ENCODE measurements at regions not wholly inside any gene's neighbourhood (a gene's known extent, or its start where the extent isn't known, plus 50 kb on each side); places are given as distances from the start of the nearest gene placed in this dataset.

DNA sequence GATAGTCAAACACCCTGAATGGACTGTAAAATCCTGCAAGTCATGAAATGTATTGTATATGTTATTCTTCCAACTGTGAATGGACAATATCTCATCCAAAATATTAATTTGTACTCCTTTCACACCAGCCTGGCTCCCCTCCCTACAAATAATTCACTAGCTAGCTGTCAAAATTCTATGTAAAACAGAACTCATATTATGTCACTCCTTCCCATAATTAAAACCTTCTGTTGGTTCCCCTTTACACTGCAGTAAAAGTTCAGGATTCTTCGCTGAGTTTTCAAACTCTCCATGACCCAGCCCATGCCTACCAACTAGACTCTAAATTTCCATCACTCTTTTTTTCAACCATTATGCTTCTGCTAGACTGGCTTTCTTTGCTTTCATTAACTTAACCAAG, 857.1 kb downstream of the TAF11L14 start:
- no peak overlapping the region for H3K4me3 ChIP-seq (ENCODE audit: low read depth in 2 of 2, low read length in 2 of 2)
- no peak for TF ChIP-seq POLR2AphosphoS5 (IDR thresholded peaks at IDR 0.05; ENCODE audit: low read depth, low read length)
- no peak for TF ChIP-seq TCF7L2 (IDR thresholded peaks at IDR 0.05; ENCODE audit: low read depth, low read length)
- TF ChIP-seq CTCF (IDR thresholded peaks at IDR 0.05) = no peak
- no peak for TF ChIP-seq SIN3A (IDR thresholded peaks at IDR 0.05; ENCODE audit: borderline replicate concordance, insufficient read depth, low read depth, low read length)
- TF ChIP-seq REST (IDR thresholded peaks at IDR 0.05; ENCODE audit: insufficient read depth in 1 of 2, low read depth in 2 of 2, low read length in 1 of 2) = no peak
- no TSS peak for BruUV-seq (replicated peaks)
- H3K27me3 ChIP-seq (ENCODE audit: control insufficient read depth, insufficient read depth, low read length) = no peaks in the 10 kb centered on the region
- DNase-seq (ENCODE audit: low read depth, low spot score) = no peak
- H3K9me3 ChIP-seq (ENCODE audit: control insufficient read depth, insufficient read depth, low read depth, low read length) = peaks cover 6% of the 10 kb centered on the region; the same call in 1 of the 2 replicates
- H3K27ac ChIP-seq (ENCODE audit: low read length) = no peak overlapping the region
- H3K36me3 ChIP-seq (ENCODE audit: control insufficient read depth, insufficient read depth, low read length) = no peaks in the 10 kb centered on the region
- POLR2A ChIA-PET = no interaction called here
- H3K4me1 ChIP-seq (ENCODE audit: control insufficient read depth, insufficient read depth, low read length) = peaks cover 5% of the 10 kb centered on the region; the same call in 1 of the 2 replicates
- intact Hi-C loops (cut with micrococcal nuclease; ENCODE audit: unreplicated experiment) = no loop called here
- ATAC-seq = no peak
- in situ Hi-C loops (cut with HindIII; ENCODE audit: low pct_unique_long_range_greater_than_20kb, low sequenced_read_pairs) = no loop called here
- CTCF ChIA-PET = no interaction called here

DNA sequence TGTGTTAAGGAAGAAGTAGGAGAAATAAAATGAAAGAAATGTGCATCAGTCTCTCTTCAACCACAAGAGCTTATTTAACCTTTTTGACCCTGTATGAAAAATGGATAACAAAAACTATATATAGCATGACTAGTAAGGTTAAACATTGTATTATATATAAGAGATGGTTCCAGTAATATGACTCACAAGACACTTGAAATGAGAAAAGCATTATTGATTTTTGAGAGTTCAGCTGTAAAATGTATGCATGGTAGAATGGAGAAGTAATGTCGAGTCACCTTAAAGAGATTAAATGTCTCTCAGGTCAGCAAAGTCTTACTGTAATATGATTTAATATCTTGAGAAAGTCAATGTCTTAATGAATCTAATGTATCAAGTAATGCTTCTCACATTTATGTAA, 860.9 kb downstream of the TAF11L14 start:
- Histone ChIP-seq H3K27ac (ENCODE audit: low read length) (no peak overlapping the region), H3K9me3 (ENCODE audit: control insufficient read depth, insufficient read depth, low read depth, low read length) (peaks cover 18% of the 10 kb centered on the region; the same call in 1 of the 2 replicates), H3K4me1 (ENCODE audit: control insufficient read depth, insufficient read depth, low read length) (no peaks in the 10 kb centered on the region), H3K36me3 (ENCODE audit: control insufficient read depth, insufficient read depth, low read length) (no peaks in the 10 kb centered on the region), H3K27me3 (ENCODE audit: control insufficient read depth, insufficient read depth, low read length) (no peaks in the 10 kb centered on the region), H3K4me3 (ENCODE audit: low read depth in 2 of 2, low read length in 2 of 2) (no peak overlapping the region)
- ChIA-PET CTCF (no interaction called here), POLR2A (no interaction called here)
- intact Hi-C loops (cut with micrococcal nuclease; ENCODE audit: unreplicated experiment) = no loop called here
- ATAC-seq (no peak), DNase-seq (ENCODE audit: low read depth, low spot score) (no peak)
- in situ Hi-C loops (cut with HindIII; ENCODE audit: low pct_unique_long_range_greater_than_20kb, low sequenced_read_pairs) = no loop called here
- no TSS peak for BruUV-seq (replicated peaks)
- TF ChIP-seq TCF7L2 (IDR thresholded peaks at IDR 0.05; ENCODE audit: low read depth, low read length) (no peak), POLR2AphosphoS5 (IDR thresholded peaks at IDR 0.05; ENCODE audit: low read depth, low read length) (no peak), REST (IDR thresholded peaks at IDR 0.05; ENCODE audit: insufficient read depth in 1 of 2, low read depth in 2 of 2, low read length in 1 of 2) (no peak), SIN3A (IDR thresholded peaks at IDR 0.05; ENCODE audit: borderline replicate concordance, insufficient read depth, low read depth, low read length) (no peak), CTCF (IDR thresholded peaks at IDR 0.05) (no peak)
